ENCODE measurements at regions not wholly inside any gene's neighbourhood (a gene's known extent, or its start where the extent isn't known, plus 50 kb on each side); places are given as distances from the start of the nearest gene placed in this dataset.

GRCh38 chr6:165821754-165822153 is 158.7 kb upstream of the PDE10A start:
- H3K4me3 ChIP-seq, result no peak overlapping the region
- intact Hi-C loops (cut with micrococcal nuclease), result no loop called here

DNA sequence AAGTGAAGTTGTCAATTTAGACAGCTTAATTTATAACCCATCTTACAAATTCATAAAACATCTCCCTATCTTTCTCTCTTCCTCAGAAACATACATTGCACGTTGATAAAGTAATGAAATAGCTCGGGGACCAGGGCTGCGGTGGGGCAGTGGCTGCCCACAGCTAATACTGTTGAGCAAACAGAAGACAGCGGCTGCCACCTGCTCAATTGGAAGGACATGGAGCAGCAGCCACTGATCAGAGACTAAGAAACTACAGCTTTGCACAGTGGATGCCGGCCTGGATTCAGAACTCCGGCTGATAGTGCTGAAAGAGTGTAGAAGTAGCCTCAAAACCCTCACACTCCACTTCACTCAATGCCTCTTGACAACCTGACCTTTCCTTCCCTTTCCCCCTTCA is 157.9 kb upstream of the PDE10A start:
- no peak overlapping the region for H3K4me3 ChIP-seq
- intact Hi-C loops (cut with micrococcal nuclease), result no loop called here
- no peaks in the 10 kb centered on the region for H3K9me3 ChIP-seq (replicated peaks)
- no peaks in the 10 kb centered on the region for H3K36me3 ChIP-seq
- DNase-seq, result no peak
- no peak overlapping the region for H3K27ac ChIP-seq (replicated peaks)
- TF ChIP-seq CTCF (IDR thresholded peaks at IDR 0.05; ENCODE audit: borderline replicate concordance), result no peak
- peaks cover 17% of the 10 kb centered on the region for H3K27me3 ChIP-seq (ENCODE audit: low read depth)
- peaks cover 4% of the 10 kb centered on the region for H3K4me1 ChIP-seq

More at GRCh38 chr6:165821754-165822153, 158.7 kb upstream of the PDE10A start:
- peaks cover 17% of the 10 kb centered on the region for H3K27me3 ChIP-seq (ENCODE audit: low read depth)
- no peak for DNase-seq
- H3K9me3 ChIP-seq (replicated peaks), result no peaks in the 10 kb centered on the region
- no peak overlapping the region for H3K27ac ChIP-seq (replicated peaks)
- H3K4me1 ChIP-seq, result peaks cover under 1% of the 10 kb centered on the region
- no peak for TF ChIP-seq CTCF (IDR thresholded peaks at IDR 0.05; ENCODE audit: borderline replicate concordance)
- H3K36me3 ChIP-seq, result no peaks in the 10 kb centered on the region

GRCh38 chr6:165820407-165820806 is 157.4 kb upstream of the PDE10A start:
- H3K9me3 ChIP-seq (replicated peaks), result no peaks in the 10 kb centered on the region
- TF ChIP-seq CTCF (IDR thresholded peaks at IDR 0.05; ENCODE audit: borderline replicate concordance), result no peak
- H3K4me1 ChIP-seq, result peaks cover 4% of the 10 kb centered on the region
- no peak for DNase-seq
- H3K36me3 ChIP-seq, result no peaks in the 10 kb centered on the region
- H3K27ac ChIP-seq (replicated peaks), result no peak overlapping the region
- intact Hi-C loops (cut with micrococcal nuclease), result no loop called here
- no peak overlapping the region for H3K4me3 ChIP-seq
- peaks cover 17% of the 10 kb centered on the region for H3K27me3 ChIP-seq (ENCODE audit: low read depth)

GRCh38 chr6:165819394-165819793 is 156.4 kb upstream of the PDE10A start:
- peaks cover 4% of the 10 kb centered on the region for H3K4me1 ChIP-seq
- DNase-seq, result no peak
- H3K36me3 ChIP-seq, result no peaks in the 10 kb centered on the region
- H3K27ac ChIP-seq (replicated peaks), result no peak overlapping the region
- no peaks in the 10 kb centered on the region for H3K9me3 ChIP-seq (replicated peaks)
- TF ChIP-seq CTCF (IDR thresholded peaks at IDR 0.05; ENCODE audit: borderline replicate concordance), result no peak
- peaks cover 17% of the 10 kb centered on the region for H3K27me3 ChIP-seq (ENCODE audit: low read depth)
- H3K4me3 ChIP-seq, result peak overlapping the region; percentile 34
- intact Hi-C loops (cut with micrococcal nuclease), result no loop called here

- H3K27ac ChIP-seq (replicated peaks), result no peak overlapping the region
- no peak for TF ChIP-seq CTCF (IDR thresholded peaks at IDR 0.05; ENCODE audit: borderline replicate concordance)
- H3K4me3 ChIP-seq, result no peak overlapping the region
- intact Hi-C loops (cut with micrococcal nuclease), result no loop called here
- no peak for DNase-seq
- peaks cover 4% of the 10 kb centered on the region for H3K4me1 ChIP-seq
- H3K27me3 ChIP-seq (ENCODE audit: low read depth), result peaks cover 17% of the 10 kb centered on the region
- H3K36me3 ChIP-seq, result no peaks in the 10 kb centered on the region
- H3K9me3 ChIP-seq (replicated peaks), result no peaks in the 10 kb centered on the region
These were observed 155.2 kb upstream of the PDE10A start for GRCh38 chr6:165818200-165818599.

- Histone ChIP-seq H3K27me3 (ENCODE audit: low read depth) (peaks cover 17% of the 10 kb centered on the region), H3K4me3 (no peak overlapping the region), H3K4me1 (peaks cover 4% of the 10 kb centered on the region), H3K27ac (replicated peaks) (no peak overlapping the region), H3K36me3 (no peaks in the 10 kb centered on the region), H3K9me3 (replicated peaks) (no peaks in the 10 kb centered on the region)
- intact Hi-C loops (cut with micrococcal nuclease), result no loop called here
- DNase-seq, result no peak
- TF ChIP-seq CTCF (IDR thresholded peaks at IDR 0.05; ENCODE audit: borderline replicate concordance), result no peak
These were observed 154.7 kb upstream of the PDE10A start for GRCh38 chr6:165817771-165818170.

All from left ventricle myocardium inferior (tissue), 1 donor.